Loucy (cell line): ENCODE measurements at regions not wholly inside any gene's neighbourhood (a gene's known extent, or its start where the extent isn't known, plus 50 kb on each side); places are given as distances from the start of the nearest gene placed in this dataset.

Experiments
- EZH2phosphoT487 ChIP-seq: fragments of 200-600 bp; IDR thresholded peaks from 2 replicates; pipeline ENCODE4 v1.6.1; 2018; ENCODE audit warnings: antibody characterized with exemption, mild to moderate bottlenecking, moderate library complexity, borderline replicate concordance
- TF ChIP-seq, protein P1 (sequence below): fragments of 200-600 bp; sonication (generic); conservative IDR thresholded peaks from 2 replicates; pipeline ENCODE4 v1.5.1; 2014; ENCODE audit warnings: mild to moderate bottlenecking, antibody characterized with exemption, low read length

DNA sequence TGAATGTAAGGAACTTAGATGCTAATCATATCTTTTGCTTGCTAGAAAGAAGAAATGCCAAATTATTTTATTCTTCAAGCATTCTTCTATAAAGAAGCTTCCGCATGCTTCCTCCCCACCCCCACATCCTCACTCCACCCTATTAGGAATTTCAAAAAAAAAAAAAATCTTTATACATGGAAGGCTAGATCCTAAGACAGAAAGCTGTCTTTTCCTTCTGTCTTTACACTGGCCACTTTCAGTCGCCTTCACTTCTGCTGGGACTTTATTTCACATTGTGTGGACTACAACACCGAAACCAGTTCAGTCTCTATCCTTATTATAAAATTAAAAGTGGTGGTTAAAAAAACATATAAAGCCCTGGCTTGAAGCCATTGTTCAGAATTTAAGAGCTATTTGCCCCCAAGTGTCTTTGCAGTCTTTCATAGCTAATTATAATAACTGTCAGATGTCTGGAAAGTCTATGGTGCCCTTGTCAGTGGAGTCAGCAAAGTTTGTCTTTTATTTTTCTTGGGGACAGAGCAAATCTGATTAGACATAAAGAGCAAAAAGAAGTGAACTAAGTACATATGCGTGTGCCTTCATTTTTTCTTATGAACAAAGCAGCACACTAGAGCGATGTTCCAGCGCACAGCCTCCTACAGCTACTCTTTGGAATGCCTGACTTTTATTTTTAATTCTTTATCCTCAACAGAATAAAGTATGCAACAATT, 297.7 kb downstream of the PTPRC start:
- TF ChIP-seq, protein P1, sequence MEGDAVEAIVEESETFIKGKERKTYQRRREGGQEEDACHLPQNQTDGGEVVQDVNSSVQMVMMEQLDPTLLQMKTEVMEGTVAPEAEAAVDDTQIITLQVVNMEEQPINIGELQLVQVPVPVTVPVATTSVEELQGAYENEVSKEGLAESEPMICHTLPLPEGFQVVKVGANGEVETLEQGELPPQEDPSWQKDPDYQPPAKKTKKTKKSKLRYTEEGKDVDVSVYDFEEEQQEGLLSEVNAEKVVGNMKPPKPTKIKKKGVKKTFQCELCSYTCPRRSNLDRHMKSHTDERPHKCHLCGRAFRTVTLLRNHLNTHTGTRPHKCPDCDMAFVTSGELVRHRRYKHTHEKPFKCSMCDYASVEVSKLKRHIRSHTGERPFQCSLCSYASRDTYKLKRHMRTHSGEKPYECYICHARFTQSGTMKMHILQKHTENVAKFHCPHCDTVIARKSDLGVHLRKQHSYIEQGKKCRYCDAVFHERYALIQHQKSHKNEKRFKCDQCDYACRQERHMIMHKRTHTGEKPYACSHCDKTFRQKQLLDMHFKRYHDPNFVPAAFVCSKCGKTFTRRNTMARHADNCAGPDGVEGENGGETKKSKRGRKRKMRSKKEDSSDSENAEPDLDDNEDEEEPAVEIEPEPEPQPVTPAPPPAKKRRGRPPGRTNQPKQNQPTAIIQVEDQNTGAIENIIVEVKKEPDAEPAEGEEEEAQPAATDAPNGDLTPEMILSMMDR = no peak
- no peak for TF ChIP-seq EZH2phosphoT487
